ENCODE measurements at regions not wholly inside any gene's neighbourhood (a gene's known extent, or its start where the extent isn't known, plus 50 kb on each side); places are given as distances from the start of the nearest gene placed in this dataset.

- Histone ChIP-seq H3K27me3 (ENCODE audit: control insufficient read depth, insufficient read depth, low read length) (no peaks in the 10 kb centered on the region), H3K9me3 (ENCODE audit: control insufficient read depth in 2 of 2, low read length in 2 of 2) (no peaks in the 10 kb centered on the region), H3K36me3 (ENCODE audit: control insufficient read depth, insufficient read depth, low read length) (no peaks in the 10 kb centered on the region), H3K4me1 (ENCODE audit: control insufficient read depth, insufficient read depth, low read length, poor library complexity, severe bottlenecking) (no peaks in the 10 kb centered on the region), H3K27ac (ENCODE audit: insufficient read depth, low read length, poor library complexity, severe bottlenecking) (no peak overlapping the region), H3K4me3 (ENCODE audit: low read depth, low read length) (no peak overlapping the region)
- H3K27me3 Mint-ChIP-seq: no peaks in the 10 kb centered on the region
- H3K4me3 Mint-ChIP-seq: no peak overlapping the region
- H3K36me3 Mint-ChIP-seq: no peaks in the 10 kb centered on the region
- no peak overlapping the region for H3K27ac Mint-ChIP-seq
- peaks cover 0 to 18% (median 6%) of the 10 kb centered on the region in 7 donors for H3K9me3 Mint-ChIP-seq
- ATAC-seq (ENCODE audit: low read depth in 2 of 2) (no peak), DNase-seq (no peak)
- H3K4me1 Mint-ChIP-seq: no peaks in the 10 kb centered on the region
These were observed 536.1 kb downstream of the ZNF608 start for GRCh38 chr5:124210111-124210910.

GRCh38 chr5:124207118-124207517, 539.3 kb downstream of the ZNF608 start:
- Mint-ChIP-seq H3K9me3 (peaks cover 2 to 14% (median 5%) of the 10 kb centered on the region in 7 donors), H3K27ac (no peak overlapping the region), H3K4me3 (no peak overlapping the region), H3K27me3 (no peaks in the 10 kb centered on the region), H3K36me3 (no peaks in the 10 kb centered on the region), H3K4me1 (no peaks in the 10 kb centered on the region)
- no peaks in the 10 kb centered on the region for H3K27me3 ChIP-seq (ENCODE audit: control insufficient read depth, insufficient read depth, low read length)
- peaks cover 0 to 4% of the 10 kb centered on the region in 2 experiments for H3K9me3 ChIP-seq (ENCODE audit: control insufficient read depth in 2 of 2, low read length in 2 of 2)
- no peak overlapping the region for H3K4me3 ChIP-seq (ENCODE audit: low read depth, low read length)
- ATAC-seq (ENCODE audit: low read depth in 2 of 2) (no peak), DNase-seq (no peak)
- H3K27ac ChIP-seq (ENCODE audit: insufficient read depth, low read length, poor library complexity, severe bottlenecking): no peak overlapping the region
- H3K36me3 ChIP-seq (ENCODE audit: control insufficient read depth, insufficient read depth, low read length): no peaks in the 10 kb centered on the region
- no peaks in the 10 kb centered on the region for H3K4me1 ChIP-seq (ENCODE audit: control insufficient read depth, insufficient read depth, low read length, poor library complexity, severe bottlenecking)

GRCh38 chr5:124206540-124206939, 539.9 kb downstream of the ZNF608 start:
- Histone ChIP-seq H3K4me1 (ENCODE audit: control insufficient read depth, insufficient read depth, low read length, poor library complexity, severe bottlenecking) (no peaks in the 10 kb centered on the region), H3K9me3 (ENCODE audit: control insufficient read depth in 2 of 2, low read length in 2 of 2) (peaks cover 0 to 4% of the 10 kb centered on the region in 2 experiments), H3K27ac (ENCODE audit: insufficient read depth, low read length, poor library complexity, severe bottlenecking) (no peak overlapping the region), H3K4me3 (ENCODE audit: low read depth, low read length) (no peak overlapping the region), H3K36me3 (ENCODE audit: control insufficient read depth, insufficient read depth, low read length) (no peaks in the 10 kb centered on the region), H3K27me3 (ENCODE audit: control insufficient read depth, insufficient read depth, low read length) (no peaks in the 10 kb centered on the region)
- Mint-ChIP-seq H3K9me3 (peaks cover 2 to 12% (median 5%) of the 10 kb centered on the region in 7 donors), H3K4me3 (no peak overlapping the region), H3K27me3 (no peaks in the 10 kb centered on the region), H3K4me1 (no peaks in the 10 kb centered on the region), H3K27ac (no peak overlapping the region), H3K36me3 (no peaks in the 10 kb centered on the region)
- DNase-seq: no peak
- no peak for ATAC-seq (ENCODE audit: low read depth in 2 of 2)

GRCh38 chr5:124203303-124203702, 543.1 kb downstream of the ZNF608 start:
- no peaks in the 10 kb centered on the region for H3K36me3 ChIP-seq (ENCODE audit: control insufficient read depth, insufficient read depth, low read length)
- Mint-ChIP-seq H3K36me3 (no peaks in the 10 kb centered on the region), H3K4me3 (no peak overlapping the region), H3K9me3 (peaks cover 2 to 7% (median 6%) of the 10 kb centered on the region in 7 donors), H3K4me1 (no peaks in the 10 kb centered on the region), H3K27me3 (no peaks in the 10 kb centered on the region), H3K27ac (no peak overlapping the region)
- no peak for DNase-seq
- H3K9me3 ChIP-seq (ENCODE audit: control insufficient read depth in 2 of 2, low read length in 2 of 2): peaks cover 0 to 4% of the 10 kb centered on the region in 2 experiments
- H3K4me1 ChIP-seq (ENCODE audit: control insufficient read depth, insufficient read depth, low read length, poor library complexity, severe bottlenecking): no peaks in the 10 kb centered on the region
- H3K4me3 ChIP-seq (ENCODE audit: low read depth, low read length): no peak overlapping the region
- H3K27me3 ChIP-seq (ENCODE audit: control insufficient read depth, insufficient read depth, low read length): no peaks in the 10 kb centered on the region
- ATAC-seq (ENCODE audit: low read depth in 2 of 2): no peak
- H3K27ac ChIP-seq (ENCODE audit: insufficient read depth, low read length, poor library complexity, severe bottlenecking): no peak overlapping the region

GRCh38 chr5:124200381-124200780, 546.1 kb downstream of the ZNF608 start:
- peaks cover 0 to 4% of the 10 kb centered on the region in 2 experiments for H3K9me3 ChIP-seq (ENCODE audit: control insufficient read depth in 2 of 2, low read length in 2 of 2)
- ATAC-seq (ENCODE audit: low read depth in 2 of 2) (no peak), DNase-seq (no peak)
- Mint-ChIP-seq H3K36me3 (no peaks in the 10 kb centered on the region), H3K27ac (no peak overlapping the region), H3K4me1 (no peaks in the 10 kb centered on the region), H3K9me3 (peaks cover 2 to 10% (median 6%) of the 10 kb centered on the region in 7 donors), H3K4me3 (no peak overlapping the region), H3K27me3 (no peaks in the 10 kb centered on the region)
- no peak overlapping the region for H3K27ac ChIP-seq (ENCODE audit: insufficient read depth, low read length, poor library complexity, severe bottlenecking)
- no peaks in the 10 kb centered on the region for H3K4me1 ChIP-seq (ENCODE audit: control insufficient read depth, insufficient read depth, low read length, poor library complexity, severe bottlenecking)
- H3K4me3 ChIP-seq (ENCODE audit: low read depth, low read length): no peak overlapping the region
- H3K27me3 ChIP-seq (ENCODE audit: control insufficient read depth, insufficient read depth, low read length): no peaks in the 10 kb centered on the region
- H3K36me3 ChIP-seq (ENCODE audit: control insufficient read depth, insufficient read depth, low read length): no peaks in the 10 kb centered on the region

GRCh38 chr5:124199893-124200292, 546.5 kb downstream of the ZNF608 start:
- Mint-ChIP-seq H3K27me3 (no peaks in the 10 kb centered on the region), H3K4me3 (no peak overlapping the region), H3K36me3 (no peaks in the 10 kb centered on the region), H3K27ac (no peak overlapping the region), H3K4me1 (no peaks in the 10 kb centered on the region), H3K9me3 (peaks cover 2 to 11% (median 6%) of the 10 kb centered on the region in 7 donors)
- DNase-seq (no peak), ATAC-seq (ENCODE audit: low read depth in 2 of 2) (no peak)
- Histone ChIP-seq H3K4me3 (ENCODE audit: low read depth, low read length) (no peak overlapping the region), H3K27me3 (ENCODE audit: control insufficient read depth, insufficient read depth, low read length) (no peaks in the 10 kb centered on the region), H3K36me3 (ENCODE audit: control insufficient read depth, insufficient read depth, low read length) (no peaks in the 10 kb centered on the region), H3K4me1 (ENCODE audit: control insufficient read depth, insufficient read depth, low read length, poor library complexity, severe bottlenecking) (no peaks in the 10 kb centered on the region), H3K9me3 (ENCODE audit: control insufficient read depth in 2 of 2, low read length in 2 of 2) (peaks cover 0 to 4% of the 10 kb centered on the region in 2 experiments), H3K27ac (ENCODE audit: insufficient read depth, low read length, poor library complexity, severe bottlenecking) (no peak overlapping the region)

GRCh38 chr5:124195411-124195810, 551.0 kb downstream of the ZNF608 start:
- Histone ChIP-seq H3K27me3 (ENCODE audit: control insufficient read depth, insufficient read depth, low read length) (no peaks in the 10 kb centered on the region), H3K4me3 (ENCODE audit: low read depth, low read length) (no peak overlapping the region), H3K4me1 (ENCODE audit: control insufficient read depth, insufficient read depth, low read length, poor library complexity, severe bottlenecking) (no peaks in the 10 kb centered on the region), H3K9me3 (ENCODE audit: control insufficient read depth in 2 of 2, low read length in 2 of 2) (no peaks in the 10 kb centered on the region), H3K27ac (ENCODE audit: insufficient read depth, low read length, poor library complexity, severe bottlenecking) (no peak overlapping the region), H3K36me3 (ENCODE audit: control insufficient read depth, insufficient read depth, low read length) (no peaks in the 10 kb centered on the region)
- Mint-ChIP-seq H3K36me3 (no peaks in the 10 kb centered on the region), H3K4me3 (peak overlapping the region in 1 of 4 donors; percentile 38), H3K27me3 (no peaks in the 10 kb centered on the region), H3K27ac (no peak overlapping the region), H3K4me1 (no peaks in the 10 kb centered on the region), H3K9me3 (peaks cover 0 to 9% (median 2%) of the 10 kb centered on the region in 7 donors)
- no peak for DNase-seq
- no peak for ATAC-seq (ENCODE audit: low read depth in 2 of 2)

- Histone ChIP-seq H3K4me1 (ENCODE audit: control insufficient read depth, insufficient read depth, low read length, poor library complexity, severe bottlenecking) (no peaks in the 10 kb centered on the region), H3K9me3 (ENCODE audit: control insufficient read depth in 2 of 2, low read length in 2 of 2) (no peaks in the 10 kb centered on the region), H3K27ac (ENCODE audit: insufficient read depth, low read length, poor library complexity, severe bottlenecking) (no peak overlapping the region), H3K36me3 (ENCODE audit: control insufficient read depth, insufficient read depth, low read length) (no peaks in the 10 kb centered on the region), H3K27me3 (ENCODE audit: control insufficient read depth, insufficient read depth, low read length) (no peaks in the 10 kb centered on the region), H3K4me3 (ENCODE audit: low read depth, low read length) (no peak overlapping the region)
- DNase-seq (no peak), ATAC-seq (ENCODE audit: low read depth in 2 of 2) (no peak)
- Mint-ChIP-seq H3K36me3 (no peaks in the 10 kb centered on the region), H3K4me1 (no peaks in the 10 kb centered on the region), H3K27me3 (no peaks in the 10 kb centered on the region), H3K4me3 (no peak overlapping the region), H3K27ac (no peak overlapping the region), H3K9me3 (peaks cover 0 to 9% (median 4%) of the 10 kb centered on the region in 7 donors)
These were observed 552.2 kb downstream of the ZNF608 start for GRCh38 chr5:124194282-124194681.
